Activated T-cell treated with anti-CD3 and anti-CD28 coated beads, Interleukin-2, amount 50 U/mL, for 72 hours (primary cell): ENCODE measurements at regions not wholly inside any gene's neighbourhood (a gene's known extent, or its start where the extent isn't known, plus 50 kb on each side); places are given as distances from the start of the nearest gene placed in this dataset.

Experiments
- ATAC-seq, 2 donors: fragments of 150-1000 bp; cut with Tn5 transposase; replicated peaks in 1 of 2; 2 replicates each; pipeline ENCODE4 v1.10.0; 2021; ENCODE audit warnings: moderate library complexity in 2 of 2, mild to moderate bottlenecking in 1 of 2
- DNase-seq, 2 donors: peaks; one replicate each; pipeline ENCODE4 v3.0.0; 2021 to 2022; ENCODE audit warnings: mixed read lengths in 1 of 2
- H3K27ac Mint-ChIP-seq: one replicate; pipeline ENCODE4 v1.8.0; 2022; ENCODE audit warnings: mild to moderate bottlenecking, moderate library complexity, mixed read lengths
- H3K27me3 Mint-ChIP-seq: one replicate; pipeline ENCODE4 v1.8.0; 2022; ENCODE audit warnings: low read depth, mixed read lengths
- H3K36me3 Mint-ChIP-seq, 2 donors: one replicate each; pipeline ENCODE4 v1.8.0; 2022; ENCODE audit warnings: mixed read lengths in 2 of 2, mild to moderate bottlenecking in 1 of 2; ENCODE audit not compliant: insufficient read depth in 2 of 2
- H3K4me1 Mint-ChIP-seq: one replicate; pipeline ENCODE4 v1.8.0; 2022; ENCODE audit warnings: low read depth, mixed read lengths
- H3K4me3 Mint-ChIP-seq, 2 donors: one replicate each; pipeline ENCODE4 v1.8.0; 2022; ENCODE audit warnings: mild to moderate bottlenecking in 2 of 2, mixed read lengths in 2 of 2, moderate library complexity in 2 of 2
- H3K9me3 Mint-ChIP-seq, 2 donors: one replicate each; pipeline ENCODE4 v1.8.0; 2022; ENCODE audit warnings: mixed read lengths in 2 of 2

DNA sequence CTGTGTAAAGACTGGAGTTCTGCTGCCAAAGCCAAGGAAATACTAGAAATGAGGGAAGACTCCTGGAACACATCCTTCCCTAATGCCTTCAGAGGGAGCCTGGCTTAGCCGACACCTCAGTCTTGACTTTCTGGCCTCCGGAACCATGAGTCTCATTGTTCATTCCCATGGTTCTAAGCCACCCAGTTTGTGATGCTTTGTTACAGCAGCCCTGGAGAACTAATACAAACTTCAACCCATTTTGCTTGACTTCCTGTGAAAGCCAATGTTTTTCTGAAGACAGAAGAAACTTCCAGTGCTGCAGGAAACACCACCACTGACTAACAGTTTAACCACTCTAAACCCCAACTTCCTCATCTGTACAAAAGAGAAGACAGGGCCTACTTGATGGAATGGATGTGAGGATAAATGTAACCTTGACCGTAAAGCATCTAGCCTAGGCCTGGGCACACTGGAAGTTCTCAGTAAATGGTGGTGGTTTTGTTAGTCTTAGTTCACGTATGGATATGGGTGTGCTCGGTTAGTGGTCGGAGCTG lies 85.9 kb upstream of the RFX8 start:
- H3K27ac Mint-ChIP-seq, result no peak overlapping the region
- H3K27me3 Mint-ChIP-seq, result no peaks in the 10 kb centered on the region
- H3K9me3 Mint-ChIP-seq, result peaks cover 0 to 5% of the 10 kb centered on the region in 2 donors
- peaks cover 28% of the 10 kb centered on the region for H3K4me1 Mint-ChIP-seq
- no peak overlapping the region for H3K4me3 Mint-ChIP-seq
- H3K36me3 Mint-ChIP-seq, result peaks cover 3 to 4% of the 10 kb centered on the region in 2 donors
- DNase-seq, result no peak
- ATAC-seq, result no peak

GRCh38 chr2:101559551-101559950 lies 84.6 kb upstream of the RFX8 start:
- peaks cover 28% of the 10 kb centered on the region for H3K4me1 Mint-ChIP-seq
- no peak overlapping the region for H3K4me3 Mint-ChIP-seq
- H3K9me3 Mint-ChIP-seq, result peaks cover 0 to 5% of the 10 kb centered on the region in 2 donors
- no peaks in the 10 kb centered on the region for H3K27me3 Mint-ChIP-seq
- no peak overlapping the region for H3K27ac Mint-ChIP-seq
- ATAC-seq (no peak), DNase-seq (no peak)
- H3K36me3 Mint-ChIP-seq, result peaks cover 3 to 4% of the 10 kb centered on the region in 2 donors

DNA sequence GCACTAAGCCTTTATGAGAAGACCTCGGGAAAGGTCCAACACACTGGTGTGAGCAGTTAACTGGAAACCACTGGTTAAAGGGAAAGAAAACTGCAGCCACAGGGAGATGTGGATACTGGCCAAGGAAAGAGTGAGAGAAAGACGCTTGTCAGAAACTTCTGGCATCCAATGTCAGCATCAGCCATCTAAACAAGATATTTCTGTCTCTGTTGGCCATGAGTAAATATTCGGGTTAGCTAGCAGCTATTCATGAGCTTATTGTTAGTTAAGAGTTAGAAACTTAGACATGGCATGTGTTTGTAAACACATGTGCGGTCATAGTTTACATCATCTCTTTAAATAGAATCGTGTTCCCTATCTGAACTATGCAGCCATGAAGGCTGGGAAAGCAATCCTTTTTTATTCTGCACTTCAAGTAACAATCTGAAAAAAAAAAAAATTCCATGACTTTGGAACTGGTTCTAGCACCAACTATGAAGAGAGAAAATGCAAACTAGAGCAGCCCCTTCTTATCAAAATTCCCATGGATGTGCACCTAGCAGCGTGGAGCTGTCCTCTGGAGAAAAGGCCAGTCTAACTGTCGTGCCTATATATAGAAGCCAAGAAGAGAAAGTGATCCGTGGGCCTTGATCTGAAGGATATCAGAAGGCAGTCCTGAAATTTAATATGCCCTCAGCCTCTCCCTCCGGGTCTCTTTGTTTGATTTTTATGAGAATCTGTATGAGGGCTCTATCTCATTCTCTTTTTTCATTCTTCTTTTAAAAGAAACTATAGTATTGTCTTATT lies 84.0 kb upstream of the RFX8 start:
- ATAC-seq (no peak), DNase-seq (no peak)
- H3K36me3 Mint-ChIP-seq, result peaks cover 3 to 4% of the 10 kb centered on the region in 2 donors
- no peak overlapping the region for H3K27ac Mint-ChIP-seq
- peaks cover 28% of the 10 kb centered on the region for H3K4me1 Mint-ChIP-seq
- no peaks in the 10 kb centered on the region for H3K27me3 Mint-ChIP-seq
- H3K4me3 Mint-ChIP-seq, result no peak overlapping the region
- H3K9me3 Mint-ChIP-seq, result peaks cover 0 to 5% of the 10 kb centered on the region in 2 donors

- no peak overlapping the region for H3K4me3 Mint-ChIP-seq
- DNase-seq (no peak), ATAC-seq (no peak)
- no peak overlapping the region for H3K27ac Mint-ChIP-seq
- no peaks in the 10 kb centered on the region for H3K27me3 Mint-ChIP-seq
- peaks cover 0 to 5% of the 10 kb centered on the region in 2 donors for H3K9me3 Mint-ChIP-seq
- H3K4me1 Mint-ChIP-seq, result peaks cover 23% of the 10 kb centered on the region
- H3K36me3 Mint-ChIP-seq, result peaks cover 1 to 4% of the 10 kb centered on the region in 2 donors
Measured at GRCh38 chr2:101556033-101556459, 81.1 kb upstream of the RFX8 start.

GRCh38 chr2:101551336-101551888 lies 76.5 kb upstream of the RFX8 start:
- ATAC-seq (no peak), DNase-seq (no peak)
- Mint-ChIP-seq H3K27ac (no peak overlapping the region), H3K27me3 (no peaks in the 10 kb centered on the region), H3K4me3 (peak overlapping the region in 1 of 2 donors; percentile 2), H3K4me1 (peaks cover 19% of the 10 kb centered on the region), H3K36me3 (no peaks in the 10 kb centered on the region), H3K9me3 (no peaks in the 10 kb centered on the region)

DNA sequence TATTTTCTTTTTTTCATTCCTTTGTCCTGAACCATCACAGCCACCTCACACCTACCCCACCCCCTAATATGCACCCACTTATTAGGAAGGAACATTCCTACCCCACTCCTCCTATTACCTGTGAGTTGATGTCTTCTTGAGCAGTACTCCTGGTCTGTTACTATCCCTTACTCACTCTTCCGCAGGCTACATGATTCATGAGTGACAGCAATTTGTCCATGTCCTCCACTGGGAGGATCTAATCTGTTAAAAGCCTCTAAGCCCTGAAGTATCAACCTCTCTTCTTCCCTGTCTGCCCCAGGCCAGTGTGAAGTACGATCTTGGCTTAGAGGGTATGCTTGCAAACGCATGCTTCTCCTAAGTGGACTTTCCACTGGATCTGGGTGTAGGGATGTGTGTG lies 75.6 kb upstream of the RFX8 start:
- no peak for DNase-seq
- Mint-ChIP-seq H3K27me3 (no peaks in the 10 kb centered on the region), H3K36me3 (no peaks in the 10 kb centered on the region), H3K9me3 (no peaks in the 10 kb centered on the region), H3K27ac (no peak overlapping the region), H3K4me1 (peaks cover 19% of the 10 kb centered on the region), H3K4me3 (no peak overlapping the region)
- no peak for ATAC-seq

DNA sequence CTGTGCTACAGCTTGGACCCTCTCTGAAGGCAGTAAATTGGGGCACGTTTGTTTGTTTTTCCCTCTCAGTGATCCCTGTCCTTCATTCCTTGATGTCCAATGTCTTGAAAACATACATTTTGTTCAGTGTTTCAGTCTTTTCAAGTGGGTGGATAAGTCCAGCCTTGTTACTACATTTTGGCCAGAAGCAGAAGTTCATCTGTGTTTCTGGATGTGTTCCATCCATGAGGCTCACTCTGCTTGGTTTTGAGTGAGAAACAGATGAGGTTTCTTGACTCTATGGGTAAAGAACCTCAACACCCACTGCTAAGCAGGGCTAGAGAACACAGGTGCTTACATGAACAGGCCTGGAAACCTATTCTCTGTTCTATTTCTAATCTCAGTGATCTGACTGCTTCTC lies 74.5 kb upstream of the RFX8 start:
- Mint-ChIP-seq H3K27ac (no peak overlapping the region), H3K27me3 (no peaks in the 10 kb centered on the region), H3K36me3 (no peaks in the 10 kb centered on the region), H3K4me1 (peaks cover 19% of the 10 kb centered on the region), H3K4me3 (no peak overlapping the region), H3K9me3 (no peaks in the 10 kb centered on the region)
- DNase-seq (no peak), ATAC-seq (no peak)

- Mint-ChIP-seq H3K36me3 (peaks cover 0 to 2% of the 10 kb centered on the region in 2 donors), H3K4me1 (peaks cover 10% of the 10 kb centered on the region), H3K9me3 (peaks cover 0 to 2% of the 10 kb centered on the region in 2 donors), H3K27ac (no peak overlapping the region), H3K4me3 (no peak overlapping the region), H3K27me3 (no peaks in the 10 kb centered on the region)
- no peak for ATAC-seq
- no peak for DNase-seq
Measured at GRCh38 chr2:101546376-101547058, 71.6 kb upstream of the RFX8 start.

- peaks cover 0 to 2% of the 10 kb centered on the region in 2 donors for H3K9me3 Mint-ChIP-seq
Measured at GRCh38 chr2:101545950-101546349, 71.0 kb upstream of the RFX8 start.

GRCh38 chr2:101540518-101540917 lies 65.6 kb upstream of the RFX8 start:
- H3K4me3 Mint-ChIP-seq, result no peak overlapping the region
- no peaks in the 10 kb centered on the region for H3K4me1 Mint-ChIP-seq
- no peak overlapping the region for H3K27ac Mint-ChIP-seq
- no peak for ATAC-seq
- H3K27me3 Mint-ChIP-seq, result no peaks in the 10 kb centered on the region
- DNase-seq, result no peak
- peaks cover 0 to 2% of the 10 kb centered on the region in 2 donors for H3K36me3 Mint-ChIP-seq
- peaks cover 0 to 2% of the 10 kb centered on the region in 2 donors for H3K9me3 Mint-ChIP-seq

More at GRCh38 chr2:101545950-101546349, 71.0 kb upstream of the RFX8 start:
- DNase-seq (no peak), ATAC-seq (no peak)
- H3K27me3 Mint-ChIP-seq, result no peaks in the 10 kb centered on the region
- no peak overlapping the region for H3K27ac Mint-ChIP-seq
- H3K36me3 Mint-ChIP-seq, result peaks cover 0 to 2% of the 10 kb centered on the region in 2 donors
- peaks cover 4% of the 10 kb centered on the region for H3K4me1 Mint-ChIP-seq
- H3K4me3 Mint-ChIP-seq, result no peak overlapping the region

GRCh38 chr2:101538076-101538475 lies 63.2 kb upstream of the RFX8 start:
- no peak overlapping the region for H3K4me3 Mint-ChIP-seq
- DNase-seq, result no peak
- H3K4me1 Mint-ChIP-seq, result no peaks in the 10 kb centered on the region
- H3K27me3 Mint-ChIP-seq, result no peaks in the 10 kb centered on the region
- H3K9me3 Mint-ChIP-seq, result no peaks in the 10 kb centered on the region
- no peaks in the 10 kb centered on the region for H3K36me3 Mint-ChIP-seq
- no peak overlapping the region for H3K27ac Mint-ChIP-seq
- no peak for ATAC-seq

DNA sequence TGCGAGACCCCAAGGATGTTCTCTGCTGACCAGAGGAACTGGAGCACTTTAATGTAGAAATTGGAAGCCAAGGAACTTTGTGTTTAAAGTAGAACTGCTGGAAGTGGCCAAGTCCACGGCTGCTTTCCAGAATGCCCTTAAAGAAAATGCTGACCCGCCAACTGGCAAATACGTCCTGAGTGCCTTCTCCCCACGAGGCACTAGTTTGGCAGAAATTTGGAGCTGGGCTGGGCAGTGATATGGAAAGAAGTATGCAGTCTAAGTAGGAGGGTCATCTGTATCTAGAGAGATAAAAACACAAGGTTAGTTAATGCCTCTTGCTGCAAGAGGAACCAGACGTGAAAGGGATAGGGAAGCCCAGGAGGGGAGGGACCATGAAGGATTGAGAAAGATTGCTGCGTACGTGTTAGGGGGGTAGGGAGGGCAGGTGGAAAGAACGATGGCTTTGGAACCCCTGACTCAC lies 59.3 kb upstream of the RFX8 start:
- Mint-ChIP-seq H3K27ac (no peak overlapping the region), H3K36me3 (no peaks in the 10 kb centered on the region), H3K9me3 (no peaks in the 10 kb centered on the region), H3K4me1 (no peaks in the 10 kb centered on the region), H3K4me3 (no peak overlapping the region), H3K27me3 (no peaks in the 10 kb centered on the region)
- ATAC-seq, result no peak
- no peak for DNase-seq

- DNase-seq (no peak), ATAC-seq (no peak)
- Mint-ChIP-seq H3K27me3 (no peaks in the 10 kb centered on the region), H3K9me3 (no peaks in the 10 kb centered on the region), H3K27ac (no peak overlapping the region), H3K4me3 (no peak overlapping the region), H3K36me3 (no peaks in the 10 kb centered on the region), H3K4me1 (no peaks in the 10 kb centered on the region)
Measured at GRCh38 chr2:101533561-101534148, 58.7 kb upstream of the RFX8 start.
